RWPE1 (cell line): ENCODE measurements at regions not wholly inside any gene's neighbourhood (a gene's known extent, or its start where the extent isn't known, plus 50 kb on each side); places are given as distances from the start of the nearest gene placed in this dataset.

ENCODE experiments used
- CTCF ChIA-PET: fragments of 350-600 bp; sonication (Branson Sonifier 250); formaldehyde crosslinking; extraction: SDS; loops from one replicate; lab custom pipeline; 2021; lab: Yijun Ruan, JAX
- POLR2A ChIA-PET: fragments of 400-600 bp; formaldehyde crosslinking; extraction: SDS; loops from one replicate; lab custom pipeline; 2020; ENCODE audit warnings: antibody characterized with exemption; ENCODE audit not compliant: low non-redundant PET; lab: Yijun Ruan, JAX
- DNase-seq: peaks from one replicate; pipeline ENCODE4 v3.0.0; 2012; ENCODE audit warnings: low spot score
- H3K27ac ChIP-seq: fragments of 450-650 bp; 2 replicates; pipeline ENCODE4 v1.5.1; 2017
- TF ChIP-seq, protein P1 (sequence below): fragments of 450-650 bp; conservative IDR thresholded peaks from 2 replicates; pipeline ENCODE4 v1.5.1; 2017; ENCODE audit warnings: low read depth, mild to moderate bottlenecking

DNA sequence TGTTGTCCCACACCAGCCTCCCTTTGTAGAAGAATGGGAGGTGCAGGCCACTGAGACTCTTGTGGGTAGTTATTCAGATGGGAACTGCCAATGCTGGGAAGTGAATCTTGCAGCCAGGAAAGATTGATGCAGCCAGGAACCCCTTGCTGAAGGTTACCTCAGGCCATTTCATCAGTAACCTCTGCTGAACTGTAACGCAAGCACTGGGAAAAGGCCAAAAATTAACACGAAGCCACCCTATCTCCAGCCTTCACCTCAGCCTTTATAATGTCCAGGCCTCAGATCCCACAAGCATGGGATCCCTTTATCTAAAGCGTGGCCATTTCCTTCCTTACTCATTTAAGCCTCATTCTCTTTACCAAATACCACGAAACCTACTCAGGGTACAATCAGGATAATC is 211.1 kb downstream of the SPTSSA start:
- no peak overlapping the region for H3K27ac ChIP-seq
- ChIA-PET POLR2A (no interaction called here), CTCF (interaction anchor here (0.6 kb wide), 1 partner anchor 825 kb away, joined by 3 read pairs; no protein-coding TSS in a partner anchor)
- TF ChIP-seq, protein P1, sequence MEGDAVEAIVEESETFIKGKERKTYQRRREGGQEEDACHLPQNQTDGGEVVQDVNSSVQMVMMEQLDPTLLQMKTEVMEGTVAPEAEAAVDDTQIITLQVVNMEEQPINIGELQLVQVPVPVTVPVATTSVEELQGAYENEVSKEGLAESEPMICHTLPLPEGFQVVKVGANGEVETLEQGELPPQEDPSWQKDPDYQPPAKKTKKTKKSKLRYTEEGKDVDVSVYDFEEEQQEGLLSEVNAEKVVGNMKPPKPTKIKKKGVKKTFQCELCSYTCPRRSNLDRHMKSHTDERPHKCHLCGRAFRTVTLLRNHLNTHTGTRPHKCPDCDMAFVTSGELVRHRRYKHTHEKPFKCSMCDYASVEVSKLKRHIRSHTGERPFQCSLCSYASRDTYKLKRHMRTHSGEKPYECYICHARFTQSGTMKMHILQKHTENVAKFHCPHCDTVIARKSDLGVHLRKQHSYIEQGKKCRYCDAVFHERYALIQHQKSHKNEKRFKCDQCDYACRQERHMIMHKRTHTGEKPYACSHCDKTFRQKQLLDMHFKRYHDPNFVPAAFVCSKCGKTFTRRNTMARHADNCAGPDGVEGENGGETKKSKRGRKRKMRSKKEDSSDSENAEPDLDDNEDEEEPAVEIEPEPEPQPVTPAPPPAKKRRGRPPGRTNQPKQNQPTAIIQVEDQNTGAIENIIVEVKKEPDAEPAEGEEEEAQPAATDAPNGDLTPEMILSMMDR = no peak
- DNase-seq = no peak

DNA sequence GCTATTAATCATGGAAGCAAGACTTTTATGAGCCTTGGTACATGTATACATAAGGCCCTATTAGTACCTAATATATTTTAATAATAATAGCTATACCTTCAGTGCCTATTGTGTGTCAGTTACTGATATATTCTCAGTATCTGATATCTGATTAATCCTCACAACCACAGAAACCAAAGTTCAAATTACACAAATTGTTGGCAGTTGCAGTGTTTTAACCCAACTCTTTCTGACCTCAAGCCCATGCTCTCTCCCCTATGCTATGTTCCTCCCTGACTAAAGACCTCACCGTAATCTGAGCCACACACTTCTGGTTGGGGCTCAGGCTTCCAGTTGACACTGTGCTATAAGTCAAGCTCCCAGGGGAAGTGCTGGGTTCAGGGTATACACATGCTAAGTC is 214.4 kb downstream of the SPTSSA start:
- DNase-seq = no peak
- TF ChIP-seq, protein P1 = no peak
- H3K27ac ChIP-seq = no peak overlapping the region
- CTCF ChIA-PET = interaction anchor here (1.0 kb wide), 1 partner anchor 68 kb away, joined by 3 read pairs; no protein-coding TSS in a partner anchor
- POLR2A ChIA-PET = no interaction called here

DNA sequence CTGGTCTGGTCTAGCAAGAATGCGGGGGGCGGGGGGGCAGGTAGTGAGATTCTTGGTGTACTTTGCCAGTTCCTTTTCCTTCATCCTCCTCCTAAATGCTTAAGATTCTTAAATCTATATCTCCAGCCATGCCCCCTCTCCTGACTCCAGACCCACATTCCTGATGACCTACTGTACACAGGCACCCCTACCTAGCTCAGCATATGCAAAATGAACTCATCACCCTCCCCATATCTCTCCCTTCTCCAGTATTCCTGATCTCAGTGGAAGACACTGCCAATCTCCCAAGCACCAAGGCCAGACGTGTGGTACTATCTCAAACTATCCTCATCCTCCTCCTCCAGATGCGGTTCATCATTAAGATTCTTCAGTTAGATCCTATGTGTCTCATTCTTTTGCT is 215.8 kb downstream of the SPTSSA start:
- DNase-seq = no peak
- CTCF ChIA-PET = interaction anchor here (0.6 kb wide), 1 partner anchor 679 kb away, joined by 3 read pairs; no protein-coding TSS in a partner anchor
- H3K27ac ChIP-seq = no peak overlapping the region
- POLR2A ChIA-PET = no interaction called here
- TF ChIP-seq, protein P1 = no peak

DNA sequence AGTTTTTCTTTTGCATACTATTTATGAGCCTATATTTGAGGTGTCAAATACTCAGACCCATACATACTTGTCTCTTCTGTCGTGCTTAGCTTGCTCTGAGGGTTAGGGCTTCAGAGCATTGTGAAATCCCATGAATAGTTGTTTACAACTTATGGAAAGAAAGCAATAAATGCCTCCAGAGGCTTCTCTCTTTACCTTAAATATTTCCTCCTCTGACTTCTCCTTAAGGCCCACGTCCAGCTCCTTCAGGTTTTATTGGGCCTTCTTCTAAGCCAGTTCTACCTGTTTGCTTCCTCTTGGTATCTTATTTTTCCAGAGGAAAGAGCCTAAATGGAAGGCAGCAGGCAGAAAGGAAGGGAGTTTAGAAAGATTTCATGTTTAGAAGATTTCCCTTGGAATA is 218.6 kb downstream of the SPTSSA start:
- TF ChIP-seq, protein P1 = no peak
- DNase-seq = no peak
- CTCF ChIA-PET = interaction anchor here (0.9 kb wide), 1 partner anchor 15 kb away, joined by 4 read pairs; no protein-coding TSS in a partner anchor
- POLR2A ChIA-PET = no interaction called here
- H3K27ac ChIP-seq = no peak overlapping the region

DNA sequence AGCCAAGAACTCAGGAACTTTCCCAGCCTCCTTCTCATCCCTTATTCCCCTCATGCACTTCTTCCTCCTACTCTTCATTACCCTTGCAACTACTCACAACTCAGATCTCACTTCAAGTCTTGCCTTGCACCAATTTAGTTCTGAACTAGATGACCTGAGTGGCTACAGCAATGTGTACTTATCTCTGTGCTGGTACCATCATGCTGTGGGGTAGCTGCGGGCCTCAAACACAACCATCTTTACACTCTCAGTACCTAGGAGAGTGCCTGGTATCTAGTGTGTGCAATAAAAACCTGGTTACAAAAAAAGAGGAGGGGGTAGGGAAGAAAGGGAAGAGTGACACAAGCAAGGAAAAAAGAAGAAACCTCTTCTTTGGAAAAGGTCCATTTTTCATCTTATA is 219.0 kb downstream of the SPTSSA start:
- TF ChIP-seq, protein P1 = no peak
- DNase-seq = no peak
- ChIA-PET CTCF (interaction anchor here (0.9 kb wide), 1 partner anchor 15 kb away, joined by 4 read pairs; no protein-coding TSS in a partner anchor), POLR2A (no interaction called here)
- no peak overlapping the region for H3K27ac ChIP-seq

DNA sequence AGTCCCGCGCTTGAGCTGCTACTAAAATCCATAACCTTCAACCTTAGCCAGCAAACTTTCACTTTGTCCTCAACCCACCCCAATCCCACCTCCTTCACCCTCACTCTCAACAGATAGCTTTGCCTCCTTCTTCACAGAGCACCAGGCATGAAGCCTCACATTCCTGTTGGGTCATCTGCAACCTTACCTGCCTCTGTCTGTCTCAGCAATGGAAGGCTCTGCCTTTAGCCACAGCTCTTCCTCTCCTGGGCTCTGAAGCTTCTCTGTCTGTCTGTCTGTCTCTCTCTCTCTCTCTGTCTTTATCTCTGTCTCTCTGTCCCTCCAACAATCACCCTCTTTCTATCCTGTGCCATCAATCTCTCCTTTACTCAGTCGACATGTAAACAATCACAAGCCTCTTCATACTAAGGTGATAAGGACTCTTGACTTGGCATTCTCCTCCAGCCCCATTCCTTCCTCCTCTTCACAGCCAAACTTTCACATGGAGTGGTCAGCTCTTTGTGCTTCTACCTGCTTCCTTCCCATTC is 220.8 kb downstream of the SPTSSA start:
- ChIA-PET CTCF (interaction anchor here (0.5 kb wide), 1 partner anchor 910 kb away, joined by 5 read pairs; no protein-coding TSS in a partner anchor), POLR2A (no interaction called here)
- TF ChIP-seq, protein P1 = no peak
- no peak overlapping the region for H3K27ac ChIP-seq
- DNase-seq = no peak
